PC-3 (cell line): ENCODE measurements at regions not wholly inside any gene's neighbourhood (a gene's known extent, or its start where the extent isn't known, plus 50 kb on each side); places are given as distances from the start of the nearest gene placed in this dataset.

Experiments used
- ATAC-seq: fragments of 200-7000 bp; cut with Tn5 transposase; 2 replicates; pipeline ENCODE4 v1.9.1; 2020; ENCODE audit warnings: mild to moderate bottlenecking, moderate library complexity
- BruUV-seq: library from RNA; stranded (reverse); fragments of 400-500 nt; replicated peaks from 2 replicates; lab custom pipeline; 2021; lab: Mats Ljungman, UMichigan
- CTCF ChIA-PET: fragments of 300-600 bp; sonication (Branson Sonifier 250); formaldehyde crosslinking; loops from one replicate; lab custom pipeline; 2022; ENCODE audit warnings: antibody characterized with exemption; lab: Charles Lee
- POLR2A ChIA-PET: fragments of 300-600 bp; sonication (Branson Sonifier 250); formaldehyde crosslinking; loops from one replicate; lab custom pipeline; 2022; ENCODE audit warnings: antibody characterized with exemption; ENCODE audit not compliant: unreplicated experiment; lab: Charles Lee
- DNase-seq: peaks from one replicate; pipeline ENCODE4 v3.0.0-alpha.2; 2015
- H2AFZ ChIP-seq: fragments of 300-600 bp; sonication (generic); 2 replicates; pipeline ENCODE4 v1.6.0; 2016; ENCODE audit warnings: antibody characterized with exemption, low read length
- H3F3A ChIP-seq: fragments of 300-600 bp; sonication (generic); one replicate; pipeline ENCODE4 v1.6.0; 2017; ENCODE audit warnings: antibody characterized with exemption, low read length, control low read depth, mild to moderate bottlenecking; ENCODE audit not compliant: unreplicated experiment
- H3K27ac ChIP-seq: fragments of 300-600 bp; sonication (generic); 2 replicates; pipeline ENCODE4 v1.5.1; 2016; ENCODE audit warnings: mild to moderate bottlenecking, low read length
- H3K27me3 ChIP-seq: fragments of 300-600 bp; sonication (generic); 2 replicates; pipeline ENCODE4 v1.6.1; 2016; ENCODE audit warnings: low read length, mixed read lengths
- H3K36me3 ChIP-seq: fragments of 300-600 bp; sonication (generic); 2 replicates; pipeline ENCODE4 v1.6.1; 2016; ENCODE audit warnings: low read depth, mixed run types, low read length, mixed read lengths
- H3K4me1 ChIP-seq: fragments of 300-600 bp; sonication (generic); 2 replicates; pipeline ENCODE4 v1.5.1; 2016; ENCODE audit warnings: low read length; ENCODE audit not compliant: insufficient read depth
- H3K4me2 ChIP-seq: fragments of 300-600 bp; sonication (generic); 2 replicates; pipeline ENCODE4 v1.6.0; 2016; ENCODE audit warnings: low read length
- H3K4me3 ChIP-seq: fragments of 300-600 bp; sonication (generic); 2 replicates; pipeline ENCODE4 v1.5.1; 2016; ENCODE audit warnings: mild to moderate bottlenecking, low read length, mixed read lengths
- H3K79me2 ChIP-seq: fragments of 300-600 bp; sonication (generic); 2 replicates; pipeline ENCODE4 v1.6.1; 2017; ENCODE audit warnings: low read length, mixed read lengths
- H3K9ac ChIP-seq: fragments of 300-600 bp; sonication (generic); 2 replicates; pipeline ENCODE4 v1.6.0; 2016; ENCODE audit warnings: mild to moderate bottlenecking, low read length
- H3K9me2 ChIP-seq: fragments of 300-600 bp; sonication (generic); replicated peaks from 2 replicates; pipeline ENCODE4 v1.6.1; 2016; ENCODE audit warnings: mixed run types, low read length, mixed read lengths
- H3K9me3 ChIP-seq: fragments of 300-600 bp; sonication (generic); 2 replicates; pipeline ENCODE4 v1.6.1; 2016; ENCODE audit warnings: low read length, mixed read lengths
- H4K20me1 ChIP-seq: fragments of 300-600 bp; sonication (generic); 2 replicates; pipeline ENCODE4 v1.6.1; 2016; ENCODE audit warnings: low read length, mixed read lengths
- EZH2 ChIP-seq: fragments of 300-600 bp; sonication (generic); IDR thresholded peaks from one replicate; pipeline ENCODE4 v1.6.1; 2017; ENCODE audit warnings: antibody characterized with exemption, mild to moderate bottlenecking, low read length; ENCODE audit not compliant: unreplicated experiment
- EZH2phosphoT487 ChIP-seq: fragments of 300-600 bp; sonication (generic); IDR thresholded peaks from 2 replicates; pipeline ENCODE4 v1.6.1; 2018; ENCODE audit warnings: mild to moderate bottlenecking, antibody characterized with exemption, low read length, borderline replicate concordance
- intact Hi-C: fragments of 100-400 bp; cut with micrococcal nuclease; formaldehyde crosslinking; loops from 2 replicates; pipeline ENCODE4 v1.9.0; 2023
- TF ChIP-seq, protein P1 (sequence below): fragments of 300-600 bp; sonication (generic); conservative IDR thresholded peaks from 2 replicates; pipeline ENCODE4 v1.5.1; 2017; ENCODE audit warnings: antibody characterized with exemption, low read depth, mild to moderate bottlenecking, low read length

DNA sequence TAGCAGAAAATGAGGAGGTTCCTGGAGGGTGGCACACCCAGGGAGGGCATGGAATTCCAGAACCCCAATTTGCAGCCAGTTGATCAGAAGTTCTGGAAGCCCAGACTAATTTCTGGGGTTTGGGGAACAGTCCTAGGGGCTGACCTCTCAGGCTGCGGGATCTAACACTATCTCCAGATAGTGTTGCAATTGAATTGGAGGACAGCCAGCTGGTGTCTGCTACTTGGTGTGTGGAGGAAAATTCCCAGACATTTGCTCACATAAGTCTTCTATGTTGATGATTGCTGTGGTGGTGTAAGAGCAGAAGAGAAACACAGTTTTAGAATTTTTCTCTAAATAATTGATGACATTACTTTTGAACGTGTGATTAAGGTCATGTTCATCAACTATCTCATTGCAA is 154.3 kb upstream of the RNPC3 start:
- Histone ChIP-seq H3K36me3 (no peaks in the 10 kb centered on the region), H3K4me2 (no peak overlapping the region), H3F3A (no peaks in the 10 kb centered on the region), H3K27ac (no peak overlapping the region), H3K27me3 (no peaks in the 10 kb centered on the region), H3K4me1 (no peaks in the 10 kb centered on the region), H3K79me2 (no peaks in the 10 kb centered on the region), H2AFZ (no peak overlapping the region), H3K4me3 (no peak overlapping the region), H3K9ac (no peak overlapping the region), H3K9me3 (no peaks in the 10 kb centered on the region), H3K9me2 (no peaks in the 10 kb centered on the region), H4K20me1 (no peaks in the 10 kb centered on the region)
- no peak for DNase-seq
- ChIA-PET POLR2A (no interaction called here), CTCF (no interaction called here)
- no TSS peak for BruUV-seq
- TF ChIP-seq, protein P1, sequence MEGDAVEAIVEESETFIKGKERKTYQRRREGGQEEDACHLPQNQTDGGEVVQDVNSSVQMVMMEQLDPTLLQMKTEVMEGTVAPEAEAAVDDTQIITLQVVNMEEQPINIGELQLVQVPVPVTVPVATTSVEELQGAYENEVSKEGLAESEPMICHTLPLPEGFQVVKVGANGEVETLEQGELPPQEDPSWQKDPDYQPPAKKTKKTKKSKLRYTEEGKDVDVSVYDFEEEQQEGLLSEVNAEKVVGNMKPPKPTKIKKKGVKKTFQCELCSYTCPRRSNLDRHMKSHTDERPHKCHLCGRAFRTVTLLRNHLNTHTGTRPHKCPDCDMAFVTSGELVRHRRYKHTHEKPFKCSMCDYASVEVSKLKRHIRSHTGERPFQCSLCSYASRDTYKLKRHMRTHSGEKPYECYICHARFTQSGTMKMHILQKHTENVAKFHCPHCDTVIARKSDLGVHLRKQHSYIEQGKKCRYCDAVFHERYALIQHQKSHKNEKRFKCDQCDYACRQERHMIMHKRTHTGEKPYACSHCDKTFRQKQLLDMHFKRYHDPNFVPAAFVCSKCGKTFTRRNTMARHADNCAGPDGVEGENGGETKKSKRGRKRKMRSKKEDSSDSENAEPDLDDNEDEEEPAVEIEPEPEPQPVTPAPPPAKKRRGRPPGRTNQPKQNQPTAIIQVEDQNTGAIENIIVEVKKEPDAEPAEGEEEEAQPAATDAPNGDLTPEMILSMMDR: no peak
- TF ChIP-seq EZH2phosphoT487: no peak
- no peak for TF ChIP-seq EZH2
- no peak for ATAC-seq
- intact Hi-C loops: no loop called here

DNA sequence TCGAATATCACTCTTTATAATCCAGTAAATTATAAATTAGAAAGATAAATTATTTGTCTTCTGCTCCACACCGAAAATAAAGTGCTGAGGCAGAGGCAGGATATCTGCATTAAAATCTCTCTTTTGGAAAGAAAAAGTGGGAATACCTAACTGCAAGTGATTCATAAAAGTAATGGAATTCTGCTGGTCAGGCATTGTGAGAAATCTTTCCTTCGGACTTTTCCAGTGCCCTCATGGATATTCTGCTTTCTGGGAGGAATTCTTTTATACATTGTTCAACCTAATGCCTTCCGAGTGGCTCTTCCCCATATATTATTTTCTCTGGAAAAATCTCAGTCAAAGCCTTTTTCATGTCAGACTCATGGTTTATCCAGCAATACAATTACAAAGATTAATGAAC is 158.3 kb upstream of the RNPC3 start:
- H3K4me1 ChIP-seq: no peaks in the 10 kb centered on the region
- no peak overlapping the region for H3K9ac ChIP-seq
- DNase-seq (no peak), ATAC-seq (no peak)
- POLR2A ChIA-PET: no interaction called here
- TF ChIP-seq, protein P1: no peak
- TF ChIP-seq EZH2phosphoT487 (no peak), EZH2 (no peak)
- H4K20me1 ChIP-seq: no peaks in the 10 kb centered on the region
- no peaks in the 10 kb centered on the region for H3K9me2 ChIP-seq
- no peaks in the 10 kb centered on the region for H3K9me3 ChIP-seq
- intact Hi-C loops: no loop called here
- H2AFZ ChIP-seq: no peak overlapping the region
- CTCF ChIA-PET: no interaction called here
- BruUV-seq: no TSS peak
- H3K36me3 ChIP-seq: no peaks in the 10 kb centered on the region
- no peaks in the 10 kb centered on the region for H3K27me3 ChIP-seq
- no peaks in the 10 kb centered on the region for H3F3A ChIP-seq
- H3K4me3 ChIP-seq: no peak overlapping the region
- H3K4me2 ChIP-seq: no peak overlapping the region
- no peak overlapping the region for H3K27ac ChIP-seq
- H3K79me2 ChIP-seq: no peaks in the 10 kb centered on the region

DNA sequence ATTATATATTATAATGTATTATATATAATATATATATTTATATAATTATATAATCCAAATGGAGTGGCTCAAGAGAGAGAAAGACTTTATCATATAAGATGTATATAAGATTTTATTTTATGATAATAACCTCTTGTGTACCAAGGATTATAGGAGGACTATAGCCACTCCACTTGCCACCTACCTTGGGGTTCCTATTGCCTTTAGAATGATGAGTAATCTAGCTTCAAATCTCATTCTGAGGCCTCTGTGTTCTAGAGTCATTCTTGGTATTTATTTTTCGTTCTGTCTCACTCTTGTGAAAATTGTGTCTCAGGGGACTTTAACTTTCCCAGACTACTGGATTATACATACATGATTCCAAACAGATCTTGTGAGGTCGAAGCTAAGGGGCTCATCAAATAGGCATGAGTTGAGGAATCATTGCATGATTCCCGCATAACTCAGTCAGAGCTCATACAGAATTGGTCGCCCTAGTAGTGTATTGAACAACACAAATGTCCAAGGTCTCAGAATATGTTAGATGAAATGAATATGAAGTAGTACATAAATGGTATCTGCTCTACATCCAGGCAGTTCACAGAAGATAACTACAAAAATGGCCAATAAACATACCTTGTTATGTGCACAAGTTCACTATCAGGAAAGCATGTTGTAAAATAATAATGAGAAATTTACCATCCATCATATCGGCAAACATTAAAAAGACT is 159.5 kb upstream of the RNPC3 start:
- no peak overlapping the region for H3K9ac ChIP-seq
- no peak overlapping the region for H3K27ac ChIP-seq
- no peaks in the 10 kb centered on the region for H3K9me3 ChIP-seq
- H3K4me1 ChIP-seq: no peaks in the 10 kb centered on the region
- DNase-seq (no peak), ATAC-seq (no peak)
- POLR2A ChIA-PET: no interaction called here
- BruUV-seq: no TSS peak
- H3K9me2 ChIP-seq: no peaks in the 10 kb centered on the region
- CTCF ChIA-PET: no interaction called here
- H3K79me2 ChIP-seq: no peaks in the 10 kb centered on the region
- intact Hi-C loops: no loop called here
- H3K36me3 ChIP-seq: no peaks in the 10 kb centered on the region
- TF ChIP-seq EZH2phosphoT487 (no peak), EZH2 (no peak)
- TF ChIP-seq, protein P1: no peak
- H3K4me3 ChIP-seq: no peak overlapping the region
- no peak overlapping the region for H2AFZ ChIP-seq
- no peaks in the 10 kb centered on the region for H4K20me1 ChIP-seq
- H3F3A ChIP-seq: no peaks in the 10 kb centered on the region
- no peak overlapping the region for H3K4me2 ChIP-seq
- no peaks in the 10 kb centered on the region for H3K27me3 ChIP-seq
